Astrocyte (in vitro differentiated cells and primary cell): ENCODE measurements at regions not wholly inside any gene's neighbourhood (a gene's known extent, or its start where the extent isn't known, plus 50 kb on each side); places are given as distances from the start of the nearest gene placed in this dataset.

Experiments used
- DNase-seq: peaks from one replicate; pipeline ENCODE4 v3.0.0-alpha.2; 2010; ENCODE audit warnings: low read depth
- FAIRE-seq: peaks from 2 replicates; lab custom pipeline; 2011; peaks lifted over from hg19 to GRCh38; lab: Jason Lieb, UNC
- H2AFZ ChIP-seq: 2 replicates; pipeline ENCODE4 v1.6.0; 2012; ENCODE audit warnings: low read depth, low read length, inconsistent platforms
- H3K27ac ChIP-seq: 2 replicates; pipeline ENCODE4 v1.5.1; 2011; ENCODE audit warnings: low read depth, low read length, inconsistent platforms
- H3K27me3 ChIP-seq: 2 replicates; pipeline ENCODE4 v1.6.0; 2011; ENCODE audit warnings: low read length, inconsistent platforms; ENCODE audit not compliant: insufficient read depth
- H3K36me3 ChIP-seq: 2 replicates; pipeline ENCODE4 v1.5.1; 2011; ENCODE audit warnings: low read length, inconsistent platforms; ENCODE audit not compliant: insufficient read depth
- H3K4me1 ChIP-seq: 2 replicates; pipeline ENCODE4 v1.5.1; 2011; ENCODE audit warnings: low read length, inconsistent platforms; ENCODE audit not compliant: insufficient read depth
- H3K4me2 ChIP-seq: 2 replicates; pipeline ENCODE4 v1.6.0; 2012; ENCODE audit warnings: low read length, inconsistent platforms
- H3K4me3 ChIP-seq: 2 replicates; pipeline ENCODE4 v1.5.1; 2011; ENCODE audit warnings: low read depth, mild to moderate bottlenecking, low read length, inconsistent platforms; ENCODE audit not compliant: insufficient read depth
- H3K79me2 ChIP-seq: 2 replicates; pipeline ENCODE4 v1.6.0; 2012; ENCODE audit warnings: mild to moderate bottlenecking, low read length, inconsistent platforms; ENCODE audit not compliant: insufficient read depth
- H3K9ac ChIP-seq: 2 replicates; pipeline ENCODE4 v1.6.0; 2012; ENCODE audit warnings: mild to moderate bottlenecking, low read length, inconsistent platforms
- H3K9me3 ChIP-seq: 2 replicates; pipeline ENCODE4 v1.5.1; 2012; ENCODE audit warnings: low read depth, mild to moderate bottlenecking, low read length, inconsistent platforms; ENCODE audit not compliant: insufficient read depth
- H4K20me1 ChIP-seq: 2 replicates; pipeline ENCODE4 v1.6.0; 2012; ENCODE audit warnings: low read length, inconsistent platforms; ENCODE audit not compliant: insufficient read depth
- H3K27ac Mint-ChIP-seq: one replicate; pipeline ENCODE4 v1.8.0; 2021; ENCODE audit warnings: mild to moderate bottlenecking, mixed read lengths; ENCODE audit not compliant: unreplicated experiment
- H3K27me3 Mint-ChIP-seq: one replicate; pipeline ENCODE4 v1.8.0; 2021; ENCODE audit warnings: low read depth, mixed read lengths; ENCODE audit not compliant: unreplicated experiment
- H3K36me3 Mint-ChIP-seq: one replicate; pipeline ENCODE4 v1.8.0; 2021; ENCODE audit warnings: low read depth, mixed read lengths; ENCODE audit not compliant: unreplicated experiment
- H3K4me1 Mint-ChIP-seq: one replicate; pipeline ENCODE4 v1.8.0; 2021; ENCODE audit warnings: low read depth, mixed read lengths; ENCODE audit not compliant: unreplicated experiment
- H3K4me3 Mint-ChIP-seq: one replicate; pipeline ENCODE4 v1.8.0; 2021; ENCODE audit warnings: mild to moderate bottlenecking, moderate library complexity, mixed read lengths; ENCODE audit not compliant: unreplicated experiment
- H3K9me3 Mint-ChIP-seq: one replicate; pipeline ENCODE4 v1.8.0; 2021; ENCODE audit warnings: mild to moderate bottlenecking, mixed read lengths; ENCODE audit not compliant: unreplicated experiment
- CTCF ChIP-seq: IDR thresholded peaks from 2 replicates; pipeline ENCODE4 v1.5.1; 2011; ENCODE audit warnings: low read depth, mild to moderate bottlenecking, inconsistent platforms, low read length, moderate library complexity; ENCODE audit not compliant: insufficient read depth
- EZH2 ChIP-seq: IDR thresholded peaks from 2 replicates; pipeline ENCODE4 v1.6.1; 2012; ENCODE audit warnings: mild to moderate bottlenecking, low read length, inconsistent platforms; ENCODE audit not compliant: insufficient read depth

- no peak overlapping the region for H2AFZ ChIP-seq
- FAIRE-seq (no peak), DNase-seq (no peak)
- H3K4me1 Mint-ChIP-seq, result no peaks in the 10 kb centered on the region
- no peak overlapping the region for H3K27ac Mint-ChIP-seq
- H3K79me2 ChIP-seq, result no peaks in the 10 kb centered on the region
- no peaks in the 10 kb centered on the region for H3K9me3 Mint-ChIP-seq
- H3K27me3 ChIP-seq, result no peaks in the 10 kb centered on the region
- H3K4me1 ChIP-seq, result no peaks in the 10 kb centered on the region
- no peaks in the 10 kb centered on the region for H3K36me3 Mint-ChIP-seq
- no peak overlapping the region for H3K4me2 ChIP-seq
- H4K20me1 ChIP-seq, result no peaks in the 10 kb centered on the region
- H3K4me3 ChIP-seq, result no peak overlapping the region
- no peaks in the 10 kb centered on the region for H3K36me3 ChIP-seq
- no peak overlapping the region for H3K9ac ChIP-seq
- TF ChIP-seq CTCF, result no peak
- no peak for TF ChIP-seq EZH2
- no peak overlapping the region for H3K4me3 Mint-ChIP-seq
- no peaks in the 10 kb centered on the region for H3K9me3 ChIP-seq
- no peak overlapping the region for H3K27ac ChIP-seq
- no peaks in the 10 kb centered on the region for H3K27me3 Mint-ChIP-seq
Observed at GRCh38 chr13:104895521-104895920, 1639.9 kb downstream of the EFNB2 start.

GRCh38 chr13:104875038-104875754 lies 1660.3 kb downstream of the EFNB2 start:
- DNase-seq (no peak), FAIRE-seq (no peak)
- no peaks in the 10 kb centered on the region for H3K9me3 ChIP-seq
- Mint-ChIP-seq H3K36me3 (no peaks in the 10 kb centered on the region), H3K4me1 (peaks cover 5% of the 10 kb centered on the region), H3K9me3 (no peaks in the 10 kb centered on the region), H3K27ac (peak overlapping the region; percentile 3), H3K4me3 (no peak overlapping the region), H3K27me3 (no peaks in the 10 kb centered on the region)
- H3K4me1 ChIP-seq, result no peaks in the 10 kb centered on the region
- no peak overlapping the region for H3K9ac ChIP-seq
- no peak overlapping the region for H3K4me3 ChIP-seq
- no peaks in the 10 kb centered on the region for H3K27me3 ChIP-seq
- no peak overlapping the region for H3K27ac ChIP-seq
- no peak overlapping the region for H3K4me2 ChIP-seq
- H2AFZ ChIP-seq, result no peak overlapping the region
- H3K36me3 ChIP-seq, result no peaks in the 10 kb centered on the region
- H4K20me1 ChIP-seq, result no peaks in the 10 kb centered on the region
- H3K79me2 ChIP-seq, result no peaks in the 10 kb centered on the region
- no peak for TF ChIP-seq CTCF
- no peak for TF ChIP-seq EZH2

- no peak for TF ChIP-seq EZH2
- no peak for TF ChIP-seq CTCF
- Mint-ChIP-seq H3K27me3 (no peaks in the 10 kb centered on the region), H3K4me3 (no peak overlapping the region), H3K4me1 (peaks cover 14% of the 10 kb centered on the region), H3K9me3 (peaks cover 2% of the 10 kb centered on the region), H3K27ac (peak overlapping the region; percentile 6), H3K36me3 (no peaks in the 10 kb centered on the region)
- H3K4me3 ChIP-seq, result no peak overlapping the region
- H3K4me1 ChIP-seq, result no peaks in the 10 kb centered on the region
- H2AFZ ChIP-seq, result no peak overlapping the region
- FAIRE-seq, result no peak
- H4K20me1 ChIP-seq, result no peaks in the 10 kb centered on the region
- H3K9me3 ChIP-seq, result no peaks in the 10 kb centered on the region
- no peak overlapping the region for H3K9ac ChIP-seq
- H3K36me3 ChIP-seq, result no peaks in the 10 kb centered on the region
- no peak for DNase-seq
- no peak overlapping the region for H3K27ac ChIP-seq
- H3K27me3 ChIP-seq, result no peaks in the 10 kb centered on the region
- no peak overlapping the region for H3K4me2 ChIP-seq
- no peaks in the 10 kb centered on the region for H3K79me2 ChIP-seq
Observed at GRCh38 chr13:104872153-104872552, 1663.3 kb downstream of the EFNB2 start.
